ENCODE measurements at regions not wholly inside any gene's neighbourhood (a gene's known extent, or its start where the extent isn't known, plus 50 kb on each side); places are given as distances from the start of the nearest gene placed in this dataset.

- Mint-ChIP-seq H3K27me3 (peaks cover 3% of the 10 kb centered on the region), H3K27ac (no peak overlapping the region), H3K36me3 (no peaks in the 10 kb centered on the region), H3K9me3 (peaks cover 1% of the 10 kb centered on the region), H3K4me1 (no peaks in the 10 kb centered on the region), H3K4me3 (no peak overlapping the region)
- no peak for ATAC-seq (ENCODE audit: low read depth)
- no peak for DNase-seq (ENCODE audit: low spot score in 2 of 2)
These were observed 345.5 kb upstream of the PTGER4 start for GRCh38 chr5:40334242-40334635.

- DNase-seq (ENCODE audit: low spot score in 2 of 2) (no peak), ATAC-seq (ENCODE audit: low read depth) (no peak)
- no peaks in the 10 kb centered on the region for H3K4me1 Mint-ChIP-seq
- H3K36me3 Mint-ChIP-seq: no peaks in the 10 kb centered on the region
- H3K9me3 Mint-ChIP-seq: peaks cover 1% of the 10 kb centered on the region
- no peak overlapping the region for H3K27ac Mint-ChIP-seq
- peaks cover 3% of the 10 kb centered on the region for H3K27me3 Mint-ChIP-seq
- H3K4me3 Mint-ChIP-seq: no peak overlapping the region
These were observed 346.1 kb upstream of the PTGER4 start for GRCh38 chr5:40333459-40334241.

GRCh38 chr5:40332970-40333369 lies 346.7 kb upstream of the PTGER4 start:
- Mint-ChIP-seq H3K27ac (no peak overlapping the region), H3K27me3 (peaks cover 3% of the 10 kb centered on the region), H3K4me3 (no peak overlapping the region), H3K9me3 (peaks cover 1% of the 10 kb centered on the region), H3K36me3 (no peaks in the 10 kb centered on the region), H3K4me1 (no peaks in the 10 kb centered on the region)
- ATAC-seq (ENCODE audit: low read depth) (no peak), DNase-seq (ENCODE audit: low spot score in 2 of 2) (no peak)

- DNase-seq (ENCODE audit: low spot score in 2 of 2): no peak
- no peak overlapping the region for H3K27ac Mint-ChIP-seq
These were observed 348.1 kb upstream of the PTGER4 start for GRCh38 chr5:40331616-40332015.

GRCh38 chr5:40321514-40321913 lies 358.2 kb upstream of the PTGER4 start:
- H3K9me3 Mint-ChIP-seq: no peaks in the 10 kb centered on the region
- no peak overlapping the region for H3K27ac Mint-ChIP-seq
- no peaks in the 10 kb centered on the region for H3K27me3 Mint-ChIP-seq
- peaks cover 4% of the 10 kb centered on the region for H3K4me1 Mint-ChIP-seq
- H3K4me3 Mint-ChIP-seq: no peak overlapping the region
- DNase-seq (ENCODE audit: low spot score in 2 of 2) (no peak), ATAC-seq (ENCODE audit: low read depth) (no peak)
- no peaks in the 10 kb centered on the region for H3K36me3 Mint-ChIP-seq

More at GRCh38 chr5:40331616-40332015, 348.1 kb upstream of the PTGER4 start:
- no peaks in the 10 kb centered on the region for H3K9me3 Mint-ChIP-seq
- H3K36me3 Mint-ChIP-seq: no peaks in the 10 kb centered on the region
- no peak overlapping the region for H3K4me3 Mint-ChIP-seq
- no peak for ATAC-seq (ENCODE audit: low read depth)
- H3K27me3 Mint-ChIP-seq: peaks cover 3% of the 10 kb centered on the region
- no peaks in the 10 kb centered on the region for H3K4me1 Mint-ChIP-seq

GRCh38 chr5:40318395-40318794 lies 361.3 kb upstream of the PTGER4 start:
- Mint-ChIP-seq H3K36me3 (no peaks in the 10 kb centered on the region), H3K27ac (no peak overlapping the region), H3K4me1 (peaks cover 2% of the 10 kb centered on the region), H3K27me3 (peaks cover 6% of the 10 kb centered on the region), H3K4me3 (no peak overlapping the region), H3K9me3 (no peaks in the 10 kb centered on the region)
- ATAC-seq (ENCODE audit: low read depth) (no peak), DNase-seq (ENCODE audit: low spot score in 2 of 2) (no peak)

GRCh38 chr5:40317023-40317422 lies 362.7 kb upstream of the PTGER4 start:
- no peak for DNase-seq (ENCODE audit: low spot score in 2 of 2)
- no peak overlapping the region for H3K27ac Mint-ChIP-seq
- H3K36me3 Mint-ChIP-seq: no peaks in the 10 kb centered on the region
- H3K4me1 Mint-ChIP-seq: peaks cover 2% of the 10 kb centered on the region
- peaks cover 6% of the 10 kb centered on the region for H3K27me3 Mint-ChIP-seq
- no peak for ATAC-seq (ENCODE audit: low read depth)
- no peaks in the 10 kb centered on the region for H3K9me3 Mint-ChIP-seq
- H3K4me3 Mint-ChIP-seq: no peak overlapping the region

GRCh38 chr5:40315126-40315525 lies 364.6 kb upstream of the PTGER4 start:
- no peak overlapping the region for H3K27ac Mint-ChIP-seq
- peaks cover 6% of the 10 kb centered on the region for H3K27me3 Mint-ChIP-seq
- no peak overlapping the region for H3K4me3 Mint-ChIP-seq
- H3K9me3 Mint-ChIP-seq: no peaks in the 10 kb centered on the region
- no peak for DNase-seq (ENCODE audit: low spot score in 2 of 2)
- no peak for ATAC-seq (ENCODE audit: low read depth)
- peaks cover 2% of the 10 kb centered on the region for H3K4me1 Mint-ChIP-seq
- H3K36me3 Mint-ChIP-seq: no peaks in the 10 kb centered on the region

- peaks cover 6% of the 10 kb centered on the region for H3K27me3 Mint-ChIP-seq
- ATAC-seq (ENCODE audit: low read depth) (no peak), DNase-seq (ENCODE audit: low spot score in 2 of 2) (no peak)
- H3K27ac Mint-ChIP-seq: no peak overlapping the region
- no peak overlapping the region for H3K4me3 Mint-ChIP-seq
- peaks cover 2% of the 10 kb centered on the region for H3K4me1 Mint-ChIP-seq
- H3K36me3 Mint-ChIP-seq: no peaks in the 10 kb centered on the region
- no peaks in the 10 kb centered on the region for H3K9me3 Mint-ChIP-seq
These were observed 365.4 kb upstream of the PTGER4 start for GRCh38 chr5:40314275-40314674.

- Mint-ChIP-seq H3K4me1 (no peaks in the 10 kb centered on the region), H3K27me3 (peaks cover 6% of the 10 kb centered on the region), H3K27ac (no peak overlapping the region), H3K36me3 (no peaks in the 10 kb centered on the region), H3K4me3 (no peak overlapping the region), H3K9me3 (no peaks in the 10 kb centered on the region)
- ATAC-seq (ENCODE audit: low read depth) (no peak), DNase-seq (ENCODE audit: low spot score in 2 of 2) (no peak)
These were observed 367.5 kb upstream of the PTGER4 start for GRCh38 chr5:40312205-40312604.

- Mint-ChIP-seq H3K4me1 (no peaks in the 10 kb centered on the region), H3K27me3 (no peaks in the 10 kb centered on the region), H3K36me3 (no peaks in the 10 kb centered on the region), H3K27ac (no peak overlapping the region), H3K9me3 (no peaks in the 10 kb centered on the region), H3K4me3 (no peak overlapping the region)
- DNase-seq (ENCODE audit: low spot score in 2 of 2): no peak
- no peak for ATAC-seq (ENCODE audit: low read depth)
These were observed 369.9 kb upstream of the PTGER4 start for GRCh38 chr5:40309851-40310250.

- no peaks in the 10 kb centered on the region for H3K36me3 Mint-ChIP-seq
- DNase-seq (ENCODE audit: low spot score in 2 of 2): no peak
- H3K9me3 Mint-ChIP-seq: no peaks in the 10 kb centered on the region
- no peak overlapping the region for H3K4me3 Mint-ChIP-seq
- no peaks in the 10 kb centered on the region for H3K27me3 Mint-ChIP-seq
- no peak for ATAC-seq (ENCODE audit: low read depth)
- H3K4me1 Mint-ChIP-seq: no peaks in the 10 kb centered on the region
- no peak overlapping the region for H3K27ac Mint-ChIP-seq
These were observed 370.8 kb upstream of the PTGER4 start for GRCh38 chr5:40308867-40309266.

- Mint-ChIP-seq H3K4me1 (no peaks in the 10 kb centered on the region), H3K4me3 (no peak overlapping the region), H3K9me3 (no peaks in the 10 kb centered on the region), H3K27ac (no peak overlapping the region), H3K27me3 (peaks cover 1% of the 10 kb centered on the region), H3K36me3 (no peaks in the 10 kb centered on the region)
- DNase-seq (ENCODE audit: low spot score in 2 of 2) (no peak), ATAC-seq (ENCODE audit: low read depth) (no peak)
These were observed 371.8 kb upstream of the PTGER4 start for GRCh38 chr5:40307920-40308319.

- no peak overlapping the region for H3K27ac Mint-ChIP-seq
- no peak for ATAC-seq (ENCODE audit: low read depth)
- no peaks in the 10 kb centered on the region for H3K9me3 Mint-ChIP-seq
- H3K36me3 Mint-ChIP-seq: no peaks in the 10 kb centered on the region
- no peak for DNase-seq (ENCODE audit: low spot score in 2 of 2)
- peaks cover 1% of the 10 kb centered on the region for H3K27me3 Mint-ChIP-seq
- H3K4me1 Mint-ChIP-seq: no peaks in the 10 kb centered on the region
- no peak overlapping the region for H3K4me3 Mint-ChIP-seq
These were observed 372.7 kb upstream of the PTGER4 start for GRCh38 chr5:40306869-40307487.

GRCh38 chr5:40292006-40292405 lies 387.7 kb upstream of the PTGER4 start:
- ATAC-seq (ENCODE audit: low read depth): no peak
- no peak overlapping the region for H3K4me3 Mint-ChIP-seq

More at GRCh38 chr5:40292006-40292405, 387.7 kb upstream of the PTGER4 start:
- no peak for DNase-seq (ENCODE audit: low spot score in 2 of 2)
- H3K36me3 Mint-ChIP-seq: no peaks in the 10 kb centered on the region
- H3K27ac Mint-ChIP-seq: no peak overlapping the region
- no peaks in the 10 kb centered on the region for H3K9me3 Mint-ChIP-seq
- no peaks in the 10 kb centered on the region for H3K4me1 Mint-ChIP-seq
- H3K27me3 Mint-ChIP-seq: no peaks in the 10 kb centered on the region

Data from memory B cell (primary cell).